ENCODE measurements at regions not wholly inside any gene's neighbourhood (a gene's known extent, or its start where the extent isn't known, plus 50 kb on each side); places are given as distances from the start of the nearest gene placed in this dataset.

DNA sequence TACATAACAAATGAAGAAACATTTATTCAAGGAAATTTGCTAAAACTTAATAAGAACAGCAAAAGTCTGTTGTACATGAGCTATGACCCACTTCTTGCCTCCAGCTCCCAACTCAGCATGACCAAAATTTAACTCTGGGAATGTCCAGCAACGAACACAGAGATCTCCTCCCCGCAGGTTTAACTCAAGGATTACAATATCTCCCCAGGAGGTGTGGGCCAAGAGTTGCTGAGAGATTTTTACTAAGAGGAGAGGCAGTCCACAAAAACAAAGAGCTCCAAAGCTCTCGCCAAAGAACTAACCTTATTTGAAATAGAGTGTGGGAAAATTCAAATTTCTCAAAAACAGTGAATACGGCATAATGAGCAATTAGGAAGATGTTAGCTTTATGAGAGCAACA, 318.5 kb downstream of the GRB14 start:
- Histone ChIP-seq H3K18ac (ENCODE audit: low read length) (no peak overlapping the region), H3K79me1 (ENCODE audit: low read length) (no peaks in the 10 kb centered on the region), H3K23ac (ENCODE audit: low read length) (no peak overlapping the region), H2BK15ac (replicated peaks; ENCODE audit: low read depth) (no peak overlapping the region), H3K4me3 (ENCODE audit: low read length) (no peak overlapping the region), H2BK5ac (ENCODE audit: low read length) (no peak overlapping the region), H4K5ac (ENCODE audit: low read length) (no peak overlapping the region), H4K8ac (ENCODE audit: low read depth, low read length) (no peak overlapping the region), H3K9ac (ENCODE audit: low read length) (no peak overlapping the region), H3K56ac (ENCODE audit: low read length) (no peak overlapping the region), H3K4me1 (ENCODE audit: control insufficient read depth, low read depth, low read length) (no peaks in the 10 kb centered on the region), H3K4ac (ENCODE audit: low read depth, low read length) (no peak overlapping the region), H3K36me3 (ENCODE audit: control insufficient read depth, insufficient read depth, low read length) (no peaks in the 10 kb centered on the region), H3K27me3 (ENCODE audit: insufficient read depth, low read length, poor library complexity) (no peaks in the 10 kb centered on the region), H3K27ac (ENCODE audit: low read depth, low read length) (no peak overlapping the region), H3K4me2 (ENCODE audit: low read length) (no peak overlapping the region), H2BK120ac (ENCODE audit: low read depth, low read length) (no peak overlapping the region), H2AK5ac (ENCODE audit: low read length) (no peak overlapping the region), H3K79me2 (ENCODE audit: control insufficient read depth, insufficient read depth, low read length) (no peaks in the 10 kb centered on the region)
- DNase-seq, result peak; percentile 12
- no CpG with 5 or more reads among the region's 4 CpGs for WGBS (ENCODE audit: extremely low coverage, insufficient coverage, low lambda C conversion rate)

DNA sequence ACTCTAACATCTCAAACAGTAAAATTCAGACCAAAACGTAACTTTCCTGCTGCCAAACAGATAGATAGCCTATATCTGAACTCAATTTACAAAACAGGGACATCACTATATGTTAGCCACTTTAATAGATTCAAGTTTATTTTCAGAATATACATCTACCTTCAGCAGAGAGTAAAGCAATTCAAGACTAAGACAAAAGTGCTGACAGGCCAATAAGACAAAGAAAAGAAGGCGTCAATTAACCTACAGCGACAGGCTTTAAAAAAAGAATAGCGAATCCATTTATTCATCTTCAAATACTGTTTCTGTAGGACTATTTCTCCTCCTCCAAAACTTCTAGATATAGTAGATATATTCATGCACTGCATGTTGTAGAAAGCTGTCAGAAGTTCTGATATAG, 333.0 kb downstream of the GRB14 start:
- WGBS (ENCODE audit: extremely low coverage, insufficient coverage, low lambda C conversion rate), result no CpG with 5 or more reads among the region's 4 CpGs
- no peaks in the 10 kb centered on the region for H3K79me1 ChIP-seq (ENCODE audit: low read length)
- no peak overlapping the region for H3K27ac ChIP-seq (ENCODE audit: low read depth, low read length)
- no peak overlapping the region for H3K4ac ChIP-seq (ENCODE audit: low read depth, low read length)
- no peak for DNase-seq
- H3K27me3 ChIP-seq (ENCODE audit: insufficient read depth, low read length, poor library complexity), result no peaks in the 10 kb centered on the region
- H2BK5ac ChIP-seq (ENCODE audit: low read length), result no peak overlapping the region
- no peak overlapping the region for H3K4me2 ChIP-seq (ENCODE audit: low read length)
- no peak overlapping the region for H3K9ac ChIP-seq (ENCODE audit: low read length)
- no peak overlapping the region for H2BK120ac ChIP-seq (ENCODE audit: low read depth, low read length)
- no peaks in the 10 kb centered on the region for H3K4me1 ChIP-seq (ENCODE audit: control insufficient read depth, low read depth, low read length)
- H3K79me2 ChIP-seq (ENCODE audit: control insufficient read depth, insufficient read depth, low read length), result no peaks in the 10 kb centered on the region
- no peak overlapping the region for H3K18ac ChIP-seq (ENCODE audit: low read length)
- no peak overlapping the region for H4K8ac ChIP-seq (ENCODE audit: low read depth, low read length)
- H3K23ac ChIP-seq (ENCODE audit: low read length), result no peak overlapping the region
- H3K4me3 ChIP-seq (ENCODE audit: low read length), result no peak overlapping the region
- no peaks in the 10 kb centered on the region for H3K36me3 ChIP-seq (ENCODE audit: control insufficient read depth, insufficient read depth, low read length)
- no peak overlapping the region for H2BK15ac ChIP-seq (replicated peaks; ENCODE audit: low read depth)
- no peak overlapping the region for H2AK5ac ChIP-seq (ENCODE audit: low read length)
- H4K5ac ChIP-seq (ENCODE audit: low read length), result no peak overlapping the region
- H3K56ac ChIP-seq (ENCODE audit: low read length), result no peak overlapping the region

DNA sequence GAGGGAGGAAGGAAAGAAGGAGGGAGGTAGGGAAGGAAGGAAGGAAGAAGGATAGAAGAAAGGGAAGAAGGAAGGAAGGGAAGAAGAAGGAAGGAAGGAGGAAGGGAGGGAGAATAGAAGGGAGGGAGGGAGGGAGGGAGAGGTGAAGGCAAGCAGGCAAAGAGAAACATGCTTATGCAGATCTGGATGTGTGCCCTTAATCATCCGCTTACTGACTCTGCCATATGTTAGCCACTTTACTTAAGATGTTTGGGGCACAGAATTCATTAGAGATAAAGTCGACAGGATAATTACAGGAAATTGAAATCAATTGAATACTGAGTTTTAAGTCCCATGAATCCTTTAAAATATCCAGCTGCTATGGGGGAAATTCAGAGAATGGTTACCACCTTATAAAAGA, 334.2 kb downstream of the GRB14 start:
- Histone ChIP-seq H3K4me1 (ENCODE audit: control insufficient read depth, low read depth, low read length) (no peaks in the 10 kb centered on the region), H3K27ac (ENCODE audit: low read depth, low read length) (no peak overlapping the region), H3K27me3 (ENCODE audit: insufficient read depth, low read length, poor library complexity) (no peaks in the 10 kb centered on the region), H4K5ac (ENCODE audit: low read length) (no peak overlapping the region), H3K4ac (ENCODE audit: low read depth, low read length) (no peak overlapping the region), H3K4me3 (ENCODE audit: low read length) (no peak overlapping the region), H3K18ac (ENCODE audit: low read length) (no peak overlapping the region), H3K23ac (ENCODE audit: low read length) (no peak overlapping the region), H2BK15ac (replicated peaks; ENCODE audit: low read depth) (no peak overlapping the region), H4K8ac (ENCODE audit: low read depth, low read length) (no peak overlapping the region), H3K79me1 (ENCODE audit: low read length) (no peaks in the 10 kb centered on the region), H3K56ac (ENCODE audit: low read length) (no peak overlapping the region), H3K36me3 (ENCODE audit: control insufficient read depth, insufficient read depth, low read length) (no peaks in the 10 kb centered on the region), H3K79me2 (ENCODE audit: control insufficient read depth, insufficient read depth, low read length) (no peaks in the 10 kb centered on the region), H3K4me2 (ENCODE audit: low read length) (no peak overlapping the region), H3K9ac (ENCODE audit: low read length) (no peak overlapping the region), H2BK120ac (ENCODE audit: low read depth, low read length) (no peak overlapping the region), H2AK5ac (ENCODE audit: low read length) (no peak overlapping the region), H2BK5ac (ENCODE audit: low read length) (no peak overlapping the region)
- DNase-seq, result no peak
- no CpG with 5 or more reads among the region's 2 CpGs for WGBS (ENCODE audit: extremely low coverage, insufficient coverage, low lambda C conversion rate)

DNA sequence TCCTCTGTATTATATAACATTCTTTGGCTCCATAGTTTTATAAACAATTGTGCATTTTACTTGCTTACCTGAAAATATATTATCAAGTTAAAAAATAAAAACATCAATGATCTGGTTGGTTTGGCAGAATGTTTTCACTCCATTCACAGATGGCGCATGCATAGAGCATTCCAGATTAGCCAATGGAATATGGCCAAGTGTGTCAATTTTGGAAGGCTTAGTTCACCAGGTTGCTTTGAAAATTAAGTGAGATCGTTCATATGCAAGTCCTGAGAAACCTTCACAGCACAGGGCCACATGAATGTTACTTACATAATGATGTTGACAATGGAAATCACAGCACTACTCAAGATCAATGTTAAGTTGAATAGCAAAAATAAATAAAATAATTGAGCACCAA, 335.7 kb downstream of the GRB14 start:
- H3K79me2 ChIP-seq (ENCODE audit: control insufficient read depth, insufficient read depth, low read length), result no peaks in the 10 kb centered on the region
- WGBS (ENCODE audit: extremely low coverage, insufficient coverage, low lambda C conversion rate), result no CpG with 5 or more reads among the region's 2 CpGs
- H3K27ac ChIP-seq (ENCODE audit: low read depth, low read length), result no peak overlapping the region
- no peak overlapping the region for H4K8ac ChIP-seq (ENCODE audit: low read depth, low read length)
- H3K36me3 ChIP-seq (ENCODE audit: control insufficient read depth, insufficient read depth, low read length), result no peaks in the 10 kb centered on the region
- H2AK5ac ChIP-seq (ENCODE audit: low read length), result no peak overlapping the region
- H3K27me3 ChIP-seq (ENCODE audit: insufficient read depth, low read length, poor library complexity), result no peaks in the 10 kb centered on the region
- DNase-seq, result no peak
- H4K5ac ChIP-seq (ENCODE audit: low read length), result no peak overlapping the region
- H3K4me3 ChIP-seq (ENCODE audit: low read length), result no peak overlapping the region
- no peak overlapping the region for H3K23ac ChIP-seq (ENCODE audit: low read length)
- no peak overlapping the region for H3K56ac ChIP-seq (ENCODE audit: low read length)
- no peak overlapping the region for H3K4ac ChIP-seq (ENCODE audit: low read depth, low read length)
- no peak overlapping the region for H3K9ac ChIP-seq (ENCODE audit: low read length)
- no peak overlapping the region for H3K18ac ChIP-seq (ENCODE audit: low read length)
- no peaks in the 10 kb centered on the region for H3K79me1 ChIP-seq (ENCODE audit: low read length)
- no peak overlapping the region for H3K4me2 ChIP-seq (ENCODE audit: low read length)
- H2BK15ac ChIP-seq (replicated peaks; ENCODE audit: low read depth), result no peak overlapping the region
- no peak overlapping the region for H2BK5ac ChIP-seq (ENCODE audit: low read length)
- H3K4me1 ChIP-seq (ENCODE audit: control insufficient read depth, low read depth, low read length), result no peaks in the 10 kb centered on the region
- H2BK120ac ChIP-seq (ENCODE audit: low read depth, low read length), result no peak overlapping the region

DNA sequence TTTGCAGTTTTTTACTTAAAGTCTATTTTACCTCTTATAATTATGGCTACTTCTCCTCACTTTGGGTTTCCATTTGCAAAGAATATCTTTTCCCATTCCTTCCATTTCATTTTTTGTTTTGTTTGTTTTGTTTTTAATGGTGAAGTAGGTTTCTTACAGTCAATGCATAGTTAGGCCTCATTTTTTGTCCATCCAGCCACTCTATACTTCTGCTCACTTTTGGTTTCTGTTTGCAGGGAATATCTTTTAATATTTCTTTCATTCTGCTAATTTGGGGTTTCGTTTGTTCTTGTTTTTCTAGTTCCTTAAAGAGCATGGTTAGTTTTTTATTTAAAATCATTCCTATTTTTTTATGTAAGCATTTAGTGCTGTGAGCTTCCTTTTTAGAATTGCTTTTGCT, 339.4 kb downstream of the GRB14 start:
- H3K27ac ChIP-seq (ENCODE audit: low read depth, low read length), result no peak overlapping the region
- no peaks in the 10 kb centered on the region for H3K4me1 ChIP-seq (ENCODE audit: control insufficient read depth, low read depth, low read length)
- H3K56ac ChIP-seq (ENCODE audit: low read length), result no peak overlapping the region
- H3K79me1 ChIP-seq (ENCODE audit: low read length), result no peaks in the 10 kb centered on the region
- H3K27me3 ChIP-seq (ENCODE audit: insufficient read depth, low read length, poor library complexity), result no peaks in the 10 kb centered on the region
- no peak overlapping the region for H3K9ac ChIP-seq (ENCODE audit: low read length)
- no peak overlapping the region for H3K4ac ChIP-seq (ENCODE audit: low read depth, low read length)
- no peak overlapping the region for H2BK120ac ChIP-seq (ENCODE audit: low read depth, low read length)
- no peaks in the 10 kb centered on the region for H3K79me2 ChIP-seq (ENCODE audit: control insufficient read depth, insufficient read depth, low read length)
- no peak overlapping the region for H3K4me2 ChIP-seq (ENCODE audit: low read length)
- no peak overlapping the region for H4K8ac ChIP-seq (ENCODE audit: low read depth, low read length)
- H2BK5ac ChIP-seq (ENCODE audit: low read length), result no peak overlapping the region
- H4K5ac ChIP-seq (ENCODE audit: low read length), result no peak overlapping the region
- no peak overlapping the region for H3K23ac ChIP-seq (ENCODE audit: low read length)
- H3K18ac ChIP-seq (ENCODE audit: low read length), result no peak overlapping the region
- no peaks in the 10 kb centered on the region for H3K36me3 ChIP-seq (ENCODE audit: control insufficient read depth, insufficient read depth, low read length)
- no peak overlapping the region for H2BK15ac ChIP-seq (replicated peaks; ENCODE audit: low read depth)
- WGBS (ENCODE audit: extremely low coverage, insufficient coverage, low lambda C conversion rate), result no CpG with 5 or more reads among the region's 1 CpG
- H2AK5ac ChIP-seq (ENCODE audit: low read length), result no peak overlapping the region
- H3K4me3 ChIP-seq (ENCODE audit: low read length), result no peak overlapping the region
- DNase-seq, result no peak

DNA sequence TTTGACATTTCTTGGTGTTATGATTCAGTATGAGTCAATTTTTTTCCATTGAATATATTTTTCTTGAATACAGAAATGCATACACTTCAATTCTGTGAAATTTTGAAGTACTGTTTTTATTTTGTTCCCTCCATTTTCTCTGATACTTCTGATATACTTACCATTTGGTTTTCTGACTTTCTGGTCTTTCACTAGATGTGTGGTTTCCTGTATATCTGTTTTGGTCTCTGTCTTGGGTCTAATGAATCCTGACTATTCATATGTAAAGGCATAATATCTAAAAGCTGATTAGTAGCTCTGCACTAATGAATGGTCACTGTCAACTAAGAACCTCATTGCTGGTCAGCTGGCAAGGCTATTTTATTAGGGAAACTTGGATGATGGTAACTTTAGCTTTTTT, 345.6 kb downstream of the GRB14 start:
- no peak overlapping the region for H3K4ac ChIP-seq (ENCODE audit: low read depth, low read length)
- no peak overlapping the region for H2BK15ac ChIP-seq (replicated peaks; ENCODE audit: low read depth)
- no peak overlapping the region for H3K18ac ChIP-seq (ENCODE audit: low read length)
- no peak overlapping the region for H2BK120ac ChIP-seq (ENCODE audit: low read depth, low read length)
- no peak for DNase-seq
- H4K5ac ChIP-seq (ENCODE audit: low read length), result no peak overlapping the region
- no peak overlapping the region for H3K9ac ChIP-seq (ENCODE audit: low read length)
- H3K27me3 ChIP-seq (ENCODE audit: insufficient read depth, low read length, poor library complexity), result no peaks in the 10 kb centered on the region
- no peak overlapping the region for H3K27ac ChIP-seq (ENCODE audit: low read depth, low read length)
- H3K4me2 ChIP-seq (ENCODE audit: low read length), result no peak overlapping the region
- no peak overlapping the region for H4K8ac ChIP-seq (ENCODE audit: low read depth, low read length)
- H3K36me3 ChIP-seq (ENCODE audit: control insufficient read depth, insufficient read depth, low read length), result no peaks in the 10 kb centered on the region
- no peaks in the 10 kb centered on the region for H3K79me1 ChIP-seq (ENCODE audit: low read length)
- no peak overlapping the region for H3K56ac ChIP-seq (ENCODE audit: low read length)
- no peaks in the 10 kb centered on the region for H3K79me2 ChIP-seq (ENCODE audit: control insufficient read depth, insufficient read depth, low read length)
- no peak overlapping the region for H3K23ac ChIP-seq (ENCODE audit: low read length)
- no peak overlapping the region for H3K4me3 ChIP-seq (ENCODE audit: low read length)
- H2AK5ac ChIP-seq (ENCODE audit: low read length), result no peak overlapping the region
- no peak overlapping the region for H2BK5ac ChIP-seq (ENCODE audit: low read length)
- no peaks in the 10 kb centered on the region for H3K4me1 ChIP-seq (ENCODE audit: control insufficient read depth, low read depth, low read length)

Data from mesendoderm (in vitro differentiated cells).